HG03064 (cell line): ENCODE measurements at regions not wholly inside any gene's neighbourhood (a gene's known extent, or its start where the extent isn't known, plus 50 kb on each side); places are given as distances from the start of the nearest gene placed in this dataset.

Experiments
- ATAC-seq: cut with Tn5 transposase; IDR thresholded peaks from one replicate; pipeline ENCODE4 v1.9.1; 2021; ENCODE audit warnings: low read depth; ENCODE audit not compliant: unreplicated experiment

- ATAC-seq: no peak
Observed at GRCh38 chr4:144202081-144202480, 61.6 kb upstream of the GYPA start.

- no peak for ATAC-seq
Observed at GRCh38 chr4:144203155-144203554, 62.6 kb upstream of the GYPA start.

DNA sequence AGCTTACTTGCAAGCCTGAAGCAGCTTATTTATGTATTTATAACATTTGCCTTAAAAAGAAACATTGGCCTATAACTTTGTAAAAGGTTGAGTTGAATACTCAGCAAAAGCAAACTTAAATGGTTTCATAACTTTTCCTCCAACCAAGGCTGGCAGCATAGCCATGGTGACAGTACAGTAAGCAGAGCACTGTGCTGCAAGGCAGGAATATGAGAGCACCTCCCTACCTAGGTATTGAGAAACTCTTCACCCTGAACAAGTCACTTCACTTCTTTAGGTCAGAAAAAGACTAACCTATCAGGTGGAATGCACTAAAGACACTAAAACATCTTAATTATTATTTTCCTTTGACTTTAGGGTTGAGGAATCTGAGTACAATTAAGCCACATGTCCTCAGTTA lies 63.9 kb upstream of the GYPA start:
- ATAC-seq: no peak

DNA sequence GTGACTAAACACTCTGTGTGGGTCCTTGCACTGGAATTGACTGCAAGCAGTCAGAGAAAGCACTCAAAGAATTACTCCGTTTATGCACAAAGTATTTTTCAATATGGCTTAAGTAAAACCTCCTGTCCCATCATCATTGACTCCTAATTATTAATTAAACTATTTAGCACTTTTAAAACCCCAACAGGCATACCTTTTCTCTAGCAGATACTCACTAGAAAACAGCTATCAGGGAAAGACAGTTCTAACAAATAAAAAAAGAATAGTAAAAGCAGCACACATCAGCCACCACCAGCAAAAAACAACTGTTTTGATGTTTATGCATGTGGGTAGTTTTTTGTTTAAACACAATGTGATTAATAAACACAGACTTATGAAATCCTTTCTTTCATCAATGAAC lies 66.2 kb upstream of the GYPA start:
- no peak for ATAC-seq

GRCh38 chr4:144208074-144208473 lies 67.6 kb upstream of the GYPA start:
- no peak for ATAC-seq

DNA sequence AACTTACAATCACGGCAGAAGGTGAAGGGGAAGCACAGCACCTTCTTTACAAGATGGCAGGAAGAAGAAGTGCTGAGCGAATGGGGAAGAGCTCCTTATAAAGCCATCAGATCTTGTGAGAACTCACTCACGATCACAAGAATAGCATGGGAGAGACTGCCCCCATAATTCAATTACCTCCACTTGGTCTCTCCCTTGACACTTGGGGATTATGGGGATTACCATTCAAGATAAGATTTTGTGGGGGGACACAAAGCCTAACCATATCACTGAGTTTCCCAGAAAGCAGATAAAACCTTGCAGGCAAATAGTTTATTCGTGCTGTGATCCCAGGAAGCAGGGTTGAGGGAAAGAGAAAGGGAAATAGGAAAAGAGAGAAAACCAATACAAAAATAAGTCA lies 69.0 kb upstream of the GYPA start:
- ATAC-seq: no peak

DNA sequence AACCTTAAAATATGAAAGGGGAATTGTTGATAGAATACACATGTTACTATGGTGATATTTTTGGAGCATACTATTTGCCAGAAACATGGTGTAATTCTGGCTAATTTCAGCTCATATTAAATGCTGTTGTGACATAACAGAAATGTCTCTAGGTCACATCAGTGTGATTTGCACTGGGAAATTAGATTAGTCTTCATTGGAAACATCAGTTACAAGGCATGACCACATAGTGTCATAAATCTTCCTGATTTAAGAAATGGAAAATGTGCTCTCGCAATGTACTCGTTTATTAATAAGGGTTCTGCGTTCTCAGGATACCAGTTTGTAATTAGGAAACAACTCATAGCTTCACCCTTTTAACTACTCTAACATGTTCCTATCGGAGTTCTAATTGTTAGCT lies 72.9 kb upstream of the GYPA start:
- no peak for ATAC-seq

DNA sequence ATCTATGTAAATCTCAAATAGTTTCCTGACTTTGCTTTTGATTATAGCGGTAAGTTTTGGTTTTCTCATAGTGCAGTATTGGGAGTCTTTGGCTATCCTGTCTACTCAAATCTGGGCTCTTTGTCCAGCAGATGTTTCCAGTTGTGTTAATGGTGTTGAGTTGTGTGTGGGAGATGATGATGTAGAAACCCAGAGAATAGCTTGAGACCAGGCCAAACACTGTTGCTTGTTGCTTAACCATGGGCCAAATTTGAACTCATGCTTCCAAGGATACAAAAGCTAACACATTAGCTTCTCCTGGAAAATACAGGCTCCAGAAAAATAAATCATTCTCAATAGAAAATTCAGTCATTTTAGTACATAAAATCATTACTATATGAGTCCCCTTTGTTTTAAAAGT lies 82.6 kb upstream of the GYPA start:
- no peak for ATAC-seq

DNA sequence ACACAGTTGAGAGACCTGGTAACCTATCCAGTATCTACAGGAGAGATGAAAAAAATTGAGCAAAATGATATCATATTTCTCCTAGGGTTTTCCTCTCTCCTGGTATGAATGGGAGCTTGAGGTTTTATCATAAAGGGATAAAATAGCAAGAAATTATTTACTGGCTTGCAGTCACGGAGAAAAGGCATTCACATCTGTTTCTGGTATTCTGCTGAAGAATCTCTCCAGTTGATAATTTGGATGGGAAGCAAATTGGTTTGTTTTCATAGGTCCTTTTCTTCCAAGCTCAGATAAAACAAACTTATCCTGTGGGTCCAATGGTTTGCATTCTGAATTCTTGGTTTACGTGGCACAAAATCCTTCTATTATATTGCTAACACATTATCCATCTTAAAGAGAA lies 83.1 kb upstream of the GYPA start:
- no peak for ATAC-seq

- ATAC-seq: no peak
Observed at GRCh38 chr4:144259285-144259684, 118.8 kb upstream of the GYPA start.

DNA sequence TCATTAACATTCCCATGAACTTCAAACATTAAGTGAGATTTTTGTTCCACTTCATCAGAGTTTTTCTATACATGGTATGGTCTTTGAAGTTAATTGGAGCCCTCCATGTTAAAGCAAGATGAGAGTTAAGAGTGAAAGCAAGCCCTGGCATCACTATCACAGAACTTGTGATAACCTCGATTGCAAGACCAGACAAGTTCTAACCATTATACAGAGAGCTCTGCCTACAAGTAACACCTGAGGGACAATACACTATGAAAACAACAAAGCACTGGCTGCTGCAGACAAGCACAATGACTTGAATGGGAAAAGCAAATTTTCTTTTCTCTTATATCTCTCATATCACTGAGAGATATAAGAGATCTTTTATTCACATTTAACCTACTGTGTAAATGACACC lies 126.6 kb upstream of the GYPA start:
- no peak for ATAC-seq

GRCh38 chr4:144280688-144281087 lies 140.2 kb upstream of the GYPA start:
- ATAC-seq: no peak

GRCh38 chr4:144283526-144283925 lies 143.0 kb upstream of the GYPA start:
- no peak for ATAC-seq

DNA sequence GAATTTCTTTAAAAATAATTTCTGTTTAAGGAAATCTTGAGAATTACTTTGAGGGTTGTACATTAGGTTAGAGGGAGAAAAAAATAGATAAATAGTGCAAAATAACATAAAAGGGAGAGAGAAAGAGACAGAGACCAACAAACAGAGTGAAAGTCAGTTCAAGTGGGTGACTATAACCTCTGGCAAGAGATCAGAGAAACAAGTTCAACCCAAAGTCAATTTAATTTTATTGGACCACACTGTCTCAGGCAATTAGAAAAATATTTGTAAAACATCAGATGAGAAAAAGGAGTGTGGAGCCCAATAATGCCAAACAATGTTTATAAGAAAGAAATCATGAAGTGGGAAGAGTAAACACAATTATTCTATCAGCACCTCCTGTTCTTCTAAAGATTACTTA lies 143.5 kb upstream of the GYPA start:
- ATAC-seq: no peak

- no peak for ATAC-seq
Observed at GRCh38 chr4:144288011-144288903, 147.7 kb upstream of the GYPA start.

DNA sequence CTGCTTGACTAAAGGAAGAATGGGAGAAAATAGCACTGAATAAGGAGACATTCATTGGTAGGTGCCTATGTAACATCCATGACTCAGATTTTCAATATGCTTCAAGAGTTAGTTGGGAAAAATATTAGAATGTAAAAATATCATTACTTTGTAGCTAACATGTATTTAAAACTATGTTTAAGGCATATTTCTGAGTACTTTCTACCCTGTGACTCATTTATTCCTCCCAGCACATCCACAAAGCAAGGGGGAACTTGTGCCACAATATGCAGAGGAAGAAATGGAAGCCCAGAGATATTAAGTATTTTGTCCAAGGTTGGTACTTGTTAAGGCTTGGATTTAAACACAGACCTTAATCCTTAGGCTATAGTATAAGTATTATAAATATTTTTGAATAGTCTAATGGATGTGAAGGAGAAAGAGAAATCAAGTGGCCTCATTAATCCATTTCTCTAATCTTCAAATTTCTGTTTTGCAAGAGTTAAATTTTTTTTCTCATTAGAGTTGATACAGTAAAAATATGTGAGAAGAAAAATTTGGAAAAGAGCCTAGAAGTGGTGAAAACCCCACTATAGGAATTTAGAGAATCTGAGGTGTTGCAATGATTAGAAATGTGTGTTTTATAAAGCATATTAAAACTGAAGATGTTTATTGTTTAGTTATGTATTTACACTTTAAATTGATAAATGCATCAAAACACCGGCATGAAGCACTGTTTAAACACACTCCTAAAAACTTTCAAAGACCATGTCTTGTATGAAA lies 149.3 kb upstream of the GYPA start:
- ATAC-seq: no peak

DNA sequence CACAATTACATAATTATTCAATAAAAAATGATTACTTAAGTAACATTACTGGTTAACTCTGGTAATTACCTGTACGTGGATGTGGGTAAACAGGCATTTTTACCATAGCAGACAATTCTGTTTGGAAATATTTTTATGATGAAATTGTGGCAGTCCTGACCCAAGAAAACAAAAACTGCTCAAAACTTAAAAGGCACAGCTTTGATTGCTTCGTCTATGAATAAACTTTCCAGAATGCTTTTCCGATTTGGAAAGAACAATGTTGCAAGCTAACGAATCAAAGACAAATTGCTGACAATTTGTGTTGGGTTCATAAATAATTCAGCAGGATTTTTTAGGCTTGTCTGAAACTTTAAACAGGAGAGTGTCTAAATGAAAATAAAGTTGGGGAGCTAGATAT lies 150.6 kb upstream of the GYPA start:
- no peak for ATAC-seq

DNA sequence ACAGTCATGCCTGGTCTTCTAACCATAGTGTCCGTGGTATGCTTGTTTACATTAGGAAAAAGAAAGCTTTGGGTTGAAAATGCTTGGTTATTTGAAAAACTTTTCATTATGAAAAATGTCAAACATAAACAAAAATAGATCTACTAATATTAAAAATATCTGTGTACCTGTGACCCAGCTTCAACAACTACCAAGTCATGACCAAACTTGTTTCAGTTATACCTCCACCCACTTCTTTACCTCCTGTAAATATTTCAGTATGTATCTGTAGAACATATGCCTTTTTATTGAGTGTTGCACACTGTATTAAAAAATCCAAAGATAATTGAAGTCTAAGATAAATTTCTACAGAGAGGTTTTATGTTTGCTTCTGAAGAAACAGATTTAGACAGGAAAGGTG lies 153.7 kb upstream of the GYPA start:
- no peak for ATAC-seq

DNA sequence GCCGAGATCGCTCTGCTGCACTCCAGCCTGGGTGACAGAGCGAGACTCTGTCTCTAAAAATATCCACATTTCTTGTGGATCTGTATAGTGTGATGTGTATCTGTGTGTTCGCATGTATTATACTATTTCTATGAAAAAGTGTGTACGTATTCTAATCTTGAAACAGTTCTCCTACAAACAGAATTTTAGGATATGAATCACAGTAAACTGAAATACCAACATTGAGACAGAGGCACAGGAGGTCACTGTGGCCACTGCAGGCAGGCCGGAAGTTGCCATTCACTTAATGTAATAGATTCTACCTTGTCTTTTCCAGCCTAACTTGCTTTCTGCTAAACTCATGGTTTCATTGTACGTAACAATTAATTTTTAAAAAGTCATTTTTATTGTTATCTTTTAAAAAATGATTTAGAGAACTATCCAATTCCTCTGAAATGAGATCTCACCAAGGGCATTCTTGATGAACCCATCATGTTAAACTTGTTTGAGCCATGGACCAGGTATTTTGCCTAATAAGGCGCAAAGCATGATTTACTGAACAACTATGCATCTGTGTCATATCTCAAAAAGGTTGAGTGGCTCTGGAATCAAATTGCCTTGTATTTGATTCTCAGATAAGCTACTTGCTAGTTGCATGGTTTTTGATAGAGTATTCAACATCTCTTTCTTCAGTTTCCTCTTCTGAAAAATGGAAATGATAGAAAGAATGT lies 154.9 kb upstream of the GYPA start:
- no peak for ATAC-seq

DNA sequence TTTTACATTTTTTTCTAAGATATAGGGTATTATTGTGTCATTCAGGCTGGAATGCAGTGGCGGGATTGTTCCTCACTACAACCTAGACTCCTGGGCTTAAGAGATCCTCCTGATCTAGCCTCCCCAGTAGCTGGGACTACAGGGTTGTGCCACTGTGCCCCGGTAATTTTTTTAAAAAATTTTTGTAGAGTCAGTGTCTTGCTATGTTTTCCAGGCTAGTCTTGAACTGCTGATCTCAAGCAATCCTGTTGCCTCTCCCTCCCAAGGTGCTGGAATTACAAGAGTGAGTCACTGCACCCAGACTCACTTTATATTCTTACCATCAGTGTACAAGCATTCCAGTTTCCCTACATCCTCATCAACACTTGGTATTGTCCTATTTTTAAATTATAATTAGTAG lies 156.4 kb upstream of the GYPA start:
- ATAC-seq: no peak

GRCh38 chr4:144298519-144298918 lies 158.0 kb upstream of the GYPA start:
- ATAC-seq: no peak
